Glutamatergic neuron (in vitro differentiated cells): ENCODE measurements at regions not wholly inside any gene's neighbourhood (a gene's known extent, or its start where the extent isn't known, plus 50 kb on each side); places are given as distances from the start of the nearest gene placed in this dataset.

Experiments used
- DNase-seq: peaks from one replicate; pipeline ENCODE4 v3.0.0; 2022
- H3K27ac Mint-ChIP-seq: one replicate; pipeline ENCODE4 v1.8.0; 2020; ENCODE audit warnings: mild to moderate bottlenecking, mixed read lengths, inconsistent platforms; ENCODE audit not compliant: unreplicated experiment
- H3K27me3 Mint-ChIP-seq: one replicate; pipeline ENCODE4 v1.8.0; 2020; ENCODE audit warnings: mild to moderate bottlenecking, moderate library complexity, mixed read lengths, inconsistent platforms; ENCODE audit not compliant: unreplicated experiment
- H3K36me3 Mint-ChIP-seq: one replicate; pipeline ENCODE4 v1.8.0; 2020; ENCODE audit warnings: mild to moderate bottlenecking, mixed read lengths, inconsistent platforms; ENCODE audit not compliant: unreplicated experiment
- H3K4me1 Mint-ChIP-seq: one replicate; pipeline ENCODE4 v1.8.0; 2020; ENCODE audit warnings: mild to moderate bottlenecking, low read depth, mixed read lengths, inconsistent platforms; ENCODE audit not compliant: unreplicated experiment
- H3K4me3 Mint-ChIP-seq: one replicate; pipeline ENCODE4 v1.8.0; 2020; ENCODE audit warnings: mild to moderate bottlenecking, mixed read lengths, inconsistent platforms; ENCODE audit not compliant: unreplicated experiment
- H3K9me3 Mint-ChIP-seq: one replicate; pipeline ENCODE4 v1.8.0; 2020; ENCODE audit warnings: mild to moderate bottlenecking, moderate library complexity, mixed read lengths, inconsistent platforms; ENCODE audit not compliant: unreplicated experiment
- CTCF ChIP-seq: fragments of 200-600 bp; sonication (generic); IDR thresholded peaks from one replicate; pipeline ENCODE4 v1.5.0; 2021; ENCODE audit not compliant: partially characterized antibody, unreplicated experiment

GRCh38 chr6:50141100-50141499 is 91.4 kb upstream of the DEFB112 start:
- no peak for DNase-seq
- no peak for TF ChIP-seq CTCF
- H3K4me1 Mint-ChIP-seq = no peaks in the 10 kb centered on the region
- H3K27me3 Mint-ChIP-seq = no peaks in the 10 kb centered on the region
- H3K4me3 Mint-ChIP-seq = no peak overlapping the region
- no peaks in the 10 kb centered on the region for H3K9me3 Mint-ChIP-seq
- no peak overlapping the region for H3K27ac Mint-ChIP-seq
- no peaks in the 10 kb centered on the region for H3K36me3 Mint-ChIP-seq

- H3K9me3 Mint-ChIP-seq = no peaks in the 10 kb centered on the region
- H3K27ac Mint-ChIP-seq = no peak overlapping the region
- TF ChIP-seq CTCF = no peak
- no peaks in the 10 kb centered on the region for H3K36me3 Mint-ChIP-seq
- H3K4me1 Mint-ChIP-seq = no peaks in the 10 kb centered on the region
- H3K4me3 Mint-ChIP-seq = no peak overlapping the region
- H3K27me3 Mint-ChIP-seq = no peaks in the 10 kb centered on the region
- DNase-seq = no peak
Measured at GRCh38 chr6:50143011-50143719, 93.4 kb upstream of the DEFB112 start.

- DNase-seq = no peak
- H3K27ac Mint-ChIP-seq = no peak overlapping the region
- H3K4me3 Mint-ChIP-seq = no peak overlapping the region
- no peaks in the 10 kb centered on the region for H3K36me3 Mint-ChIP-seq
- no peaks in the 10 kb centered on the region for H3K9me3 Mint-ChIP-seq
- H3K27me3 Mint-ChIP-seq = no peaks in the 10 kb centered on the region
- TF ChIP-seq CTCF = peak; percentile 84
- H3K4me1 Mint-ChIP-seq = no peaks in the 10 kb centered on the region
Measured at GRCh38 chr6:50145125-50145524, 95.4 kb upstream of the DEFB112 start.

GRCh38 chr6:50147371-50147770 is 97.6 kb upstream of the DEFB112 start:
- no peak for DNase-seq
- Mint-ChIP-seq H3K4me3 (no peak overlapping the region), H3K4me1 (no peaks in the 10 kb centered on the region), H3K9me3 (no peaks in the 10 kb centered on the region), H3K27me3 (no peaks in the 10 kb centered on the region), H3K36me3 (no peaks in the 10 kb centered on the region), H3K27ac (no peak overlapping the region)
- no peak for TF ChIP-seq CTCF

- no peak for DNase-seq
- no peak for TF ChIP-seq CTCF
- Mint-ChIP-seq H3K27me3 (no peaks in the 10 kb centered on the region), H3K4me1 (peaks cover 6% of the 10 kb centered on the region), H3K4me3 (no peak overlapping the region), H3K36me3 (no peaks in the 10 kb centered on the region), H3K9me3 (peaks cover 2% of the 10 kb centered on the region), H3K27ac (no peak overlapping the region)
Measured at GRCh38 chr6:50180646-50181045, 130.9 kb upstream of the DEFB112 start.
